Skeletal muscle satellite cell (primary cell): ENCODE measurements at regions not wholly inside any gene's neighbourhood (a gene's known extent, or its start where the extent isn't known, plus 50 kb on each side); places are given as distances from the start of the nearest gene placed in this dataset.
"Not testable (repeated sequence)": the region's sequence is repeated elsewhere in the genome, so short reads cannot be mapped to it uniquely, and the experiment has no call there.

Experiments
- H3K27me3 ChIP-seq: 2 replicates; pipeline ENCODE4 v1.7.0; 2013; ENCODE audit warnings: low read length; ENCODE audit not compliant: control insufficient read depth, insufficient read depth
- H3K36me3 ChIP-seq: 2 replicates; pipeline ENCODE4 v1.7.0; 2013; ENCODE audit warnings: mild to moderate bottlenecking, control low read depth, low read length; ENCODE audit not compliant: insufficient read depth
- H3K4me1 ChIP-seq: 2 replicates; pipeline ENCODE4 v1.7.0; 2013; ENCODE audit warnings: low read length; ENCODE audit not compliant: control insufficient read depth, insufficient read depth
- H3K4me2 ChIP-seq: 2 replicates; pipeline ENCODE4 v1.7.0; 2013; ENCODE audit warnings: mild to moderate bottlenecking, low read length
- H3K4me3 ChIP-seq: 2 replicates; pipeline ENCODE4 v1.7.0; 2013; ENCODE audit warnings: low read length
- H3K9ac ChIP-seq: 2 replicates; pipeline ENCODE4 v1.7.0; 2013; ENCODE audit warnings: mild to moderate bottlenecking, low read depth, low read length, moderate library complexity
- H3K9me3 ChIP-seq: replicated peaks from 2 replicates; pipeline ENCODE4 v1.7.0; 2013; ENCODE audit warnings: mild to moderate bottlenecking, control low read depth, low read length

- H3K27me3 ChIP-seq, result no peaks in the 10 kb centered on the region
- no peak overlapping the region for H3K9ac ChIP-seq
- H3K9me3 ChIP-seq, result no peaks in the 10 kb centered on the region
- no peak overlapping the region for H3K4me2 ChIP-seq
- no peaks in the 10 kb centered on the region for H3K4me1 ChIP-seq
- H3K36me3 ChIP-seq, result no peaks in the 10 kb centered on the region
- no peak overlapping the region for H3K4me3 ChIP-seq
Measured at GRCh38 chr12:127501916-127502315, 765.1 kb upstream of the TMEM132C start.

- Histone ChIP-seq H3K36me3 (no peaks in the 10 kb centered on the region), H3K9me3 (no peaks in the 10 kb centered on the region), H3K9ac (no peak overlapping the region), H3K4me3 (no peak overlapping the region), H3K4me2 (no peak overlapping the region), H3K4me1 (no peaks in the 10 kb centered on the region), H3K27me3 (no peaks in the 10 kb centered on the region)
Measured at GRCh38 chr12:127503246-127503645, 763.7 kb upstream of the TMEM132C start.

- H3K4me2 ChIP-seq, H3K4me1 ChIP-seq, H3K4me3 ChIP-seq, H3K9ac ChIP-seq, H3K9me3 ChIP-seq, H3K36me3 ChIP-seq, H3K27me3 ChIP-seq: not testable (repeated sequence)
Measured at GRCh38 chr12:127503996-127504395, 763.0 kb upstream of the TMEM132C start.

GRCh38 chr12:127504874-127505273 is 762.1 kb upstream of the TMEM132C start:
- Histone ChIP-seq H3K9me3 (no peaks in the 10 kb centered on the region), H3K4me3 (no peak overlapping the region), H3K36me3 (no peaks in the 10 kb centered on the region), H3K27me3 (no peaks in the 10 kb centered on the region), H3K4me1 (peaks cover 12% of the 10 kb centered on the region), H3K9ac (no peak overlapping the region), H3K4me2 (no peak overlapping the region)

- Histone ChIP-seq H3K36me3 (no peaks in the 10 kb centered on the region), H3K27me3 (no peaks in the 10 kb centered on the region), H3K4me3 (no peak overlapping the region), H3K9me3 (no peaks in the 10 kb centered on the region), H3K4me1 (peaks cover 16% of the 10 kb centered on the region), H3K9ac (no peak overlapping the region), H3K4me2 (no peak overlapping the region)
Measured at GRCh38 chr12:127507341-127507740, 759.6 kb upstream of the TMEM132C start.

- H3K4me1 ChIP-seq, result peaks cover 16% of the 10 kb centered on the region
- H3K9me3 ChIP-seq, result no peaks in the 10 kb centered on the region
- peak overlapping the region; percentile 7 for H3K9ac ChIP-seq
- H3K4me3 ChIP-seq, result no peak overlapping the region
- no peaks in the 10 kb centered on the region for H3K36me3 ChIP-seq
- H3K4me2 ChIP-seq, result peak overlapping the region; percentile 43
- no peaks in the 10 kb centered on the region for H3K27me3 ChIP-seq
Measured at GRCh38 chr12:127509066-127509778, 757.7 kb upstream of the TMEM132C start.

GRCh38 chr12:127515941-127516340 is 751.0 kb upstream of the TMEM132C start:
- Histone ChIP-seq H3K9me3 (no peaks in the 10 kb centered on the region), H3K4me3 (no peak overlapping the region), H3K36me3 (no peaks in the 10 kb centered on the region), H3K4me1 (peaks cover 16% of the 10 kb centered on the region), H3K9ac (peak overlapping the region; percentile 7), H3K27me3 (no peaks in the 10 kb centered on the region), H3K4me2 (peak overlapping the region; percentile 20)

- Histone ChIP-seq H3K4me1 (peaks cover 16% of the 10 kb centered on the region), H3K9ac (peak overlapping the region; percentile 7), H3K9me3 (no peaks in the 10 kb centered on the region), H3K27me3 (no peaks in the 10 kb centered on the region), H3K36me3 (no peaks in the 10 kb centered on the region), H3K4me2 (peak overlapping the region; percentile 20), H3K4me3 (no peak overlapping the region)
Measured at GRCh38 chr12:127516467-127516866, 750.5 kb upstream of the TMEM132C start.

GRCh38 chr12:127519779-127520178 is 747.2 kb upstream of the TMEM132C start:
- Histone ChIP-seq H3K9ac (no peak overlapping the region), H3K36me3 (no peaks in the 10 kb centered on the region), H3K4me2 (no peak overlapping the region), H3K4me3 (no peak overlapping the region), H3K9me3 (no peaks in the 10 kb centered on the region), H3K4me1 (peaks cover 16% of the 10 kb centered on the region), H3K27me3 (no peaks in the 10 kb centered on the region)

GRCh38 chr12:127526925-127527324 is 740.0 kb upstream of the TMEM132C start:
- Histone ChIP-seq H3K36me3 (no peaks in the 10 kb centered on the region), H3K4me2 (no peak overlapping the region), H3K4me3 (no peak overlapping the region), H3K4me1 (no peaks in the 10 kb centered on the region), H3K27me3 (no peaks in the 10 kb centered on the region), H3K9ac (no peak overlapping the region), H3K9me3 (no peaks in the 10 kb centered on the region)

- no peaks in the 10 kb centered on the region for H3K36me3 ChIP-seq
- H3K9me3 ChIP-seq, result no peaks in the 10 kb centered on the region
- no peaks in the 10 kb centered on the region for H3K4me1 ChIP-seq
Measured at GRCh38 chr12:127528551-127528950, 738.4 kb upstream of the TMEM132C start.

GRCh38 chr12:127531542-127531941 is 735.4 kb upstream of the TMEM132C start:
- H3K4me2 ChIP-seq, result no peak overlapping the region
- no peaks in the 10 kb centered on the region for H3K9me3 ChIP-seq
- H3K4me1 ChIP-seq, result no peaks in the 10 kb centered on the region
- no peak overlapping the region for H3K9ac ChIP-seq
- H3K27me3 ChIP-seq, result no peaks in the 10 kb centered on the region
- H3K4me3 ChIP-seq, result no peak overlapping the region
- H3K36me3 ChIP-seq, result no peaks in the 10 kb centered on the region

More at GRCh38 chr12:127528551-127528950, 738.4 kb upstream of the TMEM132C start:
- Histone ChIP-seq H3K27me3 (no peaks in the 10 kb centered on the region), H3K4me2 (no peak overlapping the region), H3K4me3 (no peak overlapping the region), H3K9ac (no peak overlapping the region)
